GM23338 (cell line): ENCODE measurements at regions not wholly inside any gene's neighbourhood (a gene's known extent, or its start where the extent isn't known, plus 50 kb on each side); places are given as distances from the start of the nearest gene placed in this dataset.

Experiments
- ATAC-seq: fragments of 200-7000 bp; cut with Tn5 transposase; 3 replicates; pipeline ENCODE4 v1.9.1; 2020
- DNase-seq: peaks from one replicate; pipeline ENCODE4 v3.0.0-alpha.2; 2015; ENCODE audit warnings: low spot score
- H2AFZ ChIP-seq: fragments of 200-600 bp; sonication (generic); 2 replicates; pipeline ENCODE4 v1.8.0; 2016; ENCODE audit warnings: antibody characterized with exemption, mild to moderate bottlenecking, moderate library complexity
- H3F3A ChIP-seq: fragments of 200-600 bp; sonication (generic); replicated peaks from 2 replicates; pipeline ENCODE4 v1.8.0; 2017; ENCODE audit warnings: antibody characterized with exemption, mixed run types, low read depth
- H3K27ac ChIP-seq: fragments of 200-600 bp; sonication (generic); 2 replicates; pipeline ENCODE4 v1.6.1; 2016; ENCODE audit warnings: low read depth
- H3K27me3 ChIP-seq: fragments of 200-600 bp; sonication (generic); 2 replicates; pipeline ENCODE4 v1.8.0; 2016; ENCODE audit warnings: mild to moderate bottlenecking, mixed run types, moderate library complexity; ENCODE audit not compliant: insufficient read depth
- H3K36me3 ChIP-seq: fragments of 200-600 bp; sonication (generic); 2 replicates; pipeline ENCODE4 v1.8.0; 2016; ENCODE audit warnings: mild to moderate bottlenecking; ENCODE audit not compliant: insufficient read depth
- H3K4me1 ChIP-seq: fragments of 200-600 bp; sonication (generic); 2 replicates; pipeline ENCODE4 v1.8.0; 2016; ENCODE audit warnings: mild to moderate bottlenecking, moderate library complexity; ENCODE audit not compliant: insufficient read depth
- H3K4me2 ChIP-seq: fragments of 200-600 bp; sonication (generic); 2 replicates; pipeline ENCODE4 v1.7.1; 2017; ENCODE audit warnings: mixed run types
- H3K4me3 ChIP-seq: fragments of 200-600 bp; sonication (generic); 2 replicates; pipeline ENCODE4 v1.6.1; 2016; ENCODE audit warnings: mixed run types
- H3K79me2 ChIP-seq: fragments of 200-600 bp; sonication (generic); replicated peaks from 2 replicates; pipeline ENCODE4 v1.8.0; 2017; ENCODE audit warnings: mild to moderate bottlenecking; ENCODE audit not compliant: insufficient read depth
- H3K9me2 ChIP-seq: fragments of 200-600 bp; sonication (generic); 2 replicates; pipeline ENCODE4 v1.8.0; 2017; ENCODE audit not compliant: insufficient read depth
- H4K20me1 ChIP-seq: fragments of 200-600 bp; sonication (generic); replicated peaks from 2 replicates; pipeline ENCODE4 v1.8.0; 2017; ENCODE audit warnings: mild to moderate bottlenecking; ENCODE audit not compliant: insufficient read depth
- H3K27ac Mint-ChIP-seq: 2 replicates; pipeline ENCODE4 v1.8.0; 2020; ENCODE audit warnings: inconsistent platforms, mild to moderate bottlenecking, moderate library complexity, mixed read lengths
- H3K27me3 Mint-ChIP-seq: 3 replicates; pipeline ENCODE4 v1.8.0; 2022; ENCODE audit warnings: low read depth, mild to moderate bottlenecking, moderate library complexity, mixed read lengths, inconsistent platforms; ENCODE audit not compliant: insufficient read depth, poor library complexity
- H3K36me3 Mint-ChIP-seq: 3 replicates; pipeline ENCODE4 v1.8.0; 2021; ENCODE audit warnings: low read depth, mild to moderate bottlenecking, inconsistent platforms, moderate library complexity, mixed read lengths
- H3K4me1 Mint-ChIP-seq: 3 replicates; pipeline ENCODE4 v1.8.0; 2020; ENCODE audit warnings: mild to moderate bottlenecking, inconsistent platforms, mixed read lengths
- H3K4me3 Mint-ChIP-seq: 3 replicates; pipeline ENCODE4 v1.8.0; 2021; ENCODE audit warnings: moderate library complexity, mild to moderate bottlenecking, inconsistent platforms, mixed read lengths
- H3K9me3 Mint-ChIP-seq: 3 replicates; pipeline ENCODE4 v1.8.0; 2020; ENCODE audit warnings: moderate library complexity, mild to moderate bottlenecking, inconsistent platforms, mixed read lengths
- CREB1 ChIP-seq: fragments of 250-450 bp; sonication (Bioruptor Pico); IDR thresholded peaks from 2 replicates; pipeline ENCODE4 v1.5.0; 2020; ENCODE audit warnings: low read depth, mild to moderate bottlenecking, moderate library complexity
- CTCF ChIP-seq, 2 experiments: fragments of 200-600 bp in 1 of 2; sonication (generic) in 1 of 2; conservative IDR thresholded peaks; 2 replicates each; pipeline versions ENCODE4 v1.5.1 to v1.6.1; 2016 to 2017; ENCODE audit warnings: antibody characterized with exemption in 2 of 2, low read depth in 2 of 2, mild to moderate bottlenecking in 2 of 2, moderate library complexity in 1 of 2
- ETS1 ChIP-seq: IDR thresholded peaks from 2 replicates; pipeline ENCODE4 v1.6.1; 2016; ENCODE audit warnings: antibody characterized with exemption
- EZH2 ChIP-seq: fragments of 200-600 bp; sonication (generic); IDR thresholded peaks from one replicate; pipeline ENCODE4 v1.8.0; 2017; ENCODE audit warnings: antibody characterized with exemption, mild to moderate bottlenecking, low read depth; ENCODE audit not compliant: unreplicated experiment
- EZH2phosphoT487 ChIP-seq: fragments of 200-600 bp; sonication (generic); IDR thresholded peaks from one replicate; pipeline ENCODE4 v1.8.1; 2018; ENCODE audit warnings: antibody characterized with exemption; ENCODE audit not compliant: unreplicated experiment
- NANOG ChIP-seq: IDR thresholded peaks from 2 replicates; pipeline ENCODE4 v1.6.1; 2016; ENCODE audit warnings: antibody characterized with exemption, borderline replicate concordance
- REST ChIP-seq: IDR thresholded peaks from one replicate; pipeline ENCODE4 v1.6.1; 2018; ENCODE audit warnings: antibody characterized with exemption; ENCODE audit not compliant: unreplicated experiment
- ZNF114 ChIP-seq: fragments of 250-450 bp; sonication (Bioruptor Pico); IDR thresholded peaks from 2 replicates; pipeline ENCODE4 v1.5.0; 2020; ENCODE audit warnings: mild to moderate bottlenecking, moderate library complexity
- ZNF331 ChIP-seq: fragments of 250-450 bp; sonication (Bioruptor Pico); IDR thresholded peaks from 2 replicates; pipeline ENCODE4 v1.5.0; 2020; ENCODE audit warnings: low read depth, mild to moderate bottlenecking, moderate library complexity
- ZNF462 ChIP-seq: fragments of 250-450 bp; sonication (Bioruptor Pico); IDR thresholded peaks from 2 replicates; pipeline ENCODE4 v1.5.0; 2020; ENCODE audit warnings: mild to moderate bottlenecking, moderate library complexity

- Histone ChIP-seq H2AFZ (peak overlapping the region; percentile 58; the same call in 1 of the 2 replicates), H3K36me3 (no peaks in the 10 kb centered on the region), H3K4me3 (no peak overlapping the region), H3K27ac (no peak overlapping the region), H3K27me3 (no peaks in the 10 kb centered on the region), H3K4me2 (no peak overlapping the region), H4K20me1 (no peaks in the 10 kb centered on the region), H3K9me2 (0 out of 2 replicates have a peak, but pooled peaks cover 10% of the 10 kb centered on the region), H3F3A (no peaks in the 10 kb centered on the region), H3K4me1 (no peaks in the 10 kb centered on the region), H3K79me2 (no peaks in the 10 kb centered on the region)
- Mint-ChIP-seq H3K27ac (no peak overlapping the region), H3K36me3 (no peaks in the 10 kb centered on the region), H3K4me3 (no peak overlapping the region), H3K27me3 (no peaks in the 10 kb centered on the region), H3K9me3 (no peaks in the 10 kb centered on the region), H3K4me1 (no peaks in the 10 kb centered on the region)
- DNase-seq: no peak
- no peak for ATAC-seq
- TF ChIP-seq EZH2phosphoT487 (no peak), CREB1 (0 out of 2 replicates have a peak, but pooled peaks have one; percentile 25)
Measured at GRCh38 chr17:12553625-12554024, 112.1 kb upstream of the MYOCD start.

GRCh38 chr17:12554251-12554650 lies 111.4 kb upstream of the MYOCD start:
- Mint-ChIP-seq H3K4me1 (no peaks in the 10 kb centered on the region), H3K4me3 (no peak overlapping the region), H3K27me3 (no peaks in the 10 kb centered on the region), H3K27ac (no peak overlapping the region), H3K9me3 (no peaks in the 10 kb centered on the region), H3K36me3 (no peaks in the 10 kb centered on the region)
- Histone ChIP-seq H3K27ac (no peak overlapping the region), H3K27me3 (no peaks in the 10 kb centered on the region), H3K4me2 (no peak overlapping the region), H2AFZ (peak overlapping the region; percentile 58; the same call in 1 of the 2 replicates), H3K4me1 (no peaks in the 10 kb centered on the region), H3K79me2 (no peaks in the 10 kb centered on the region), H3K9me2 (0 out of 2 replicates have a peak, but pooled peaks cover 10% of the 10 kb centered on the region), H3K4me3 (no peak overlapping the region), H4K20me1 (no peaks in the 10 kb centered on the region), H3F3A (no peaks in the 10 kb centered on the region), H3K36me3 (no peaks in the 10 kb centered on the region)
- ATAC-seq (no peak), DNase-seq (no peak)
- TF ChIP-seq EZH2 (no peak), ZNF114 (CRISPR knock-in tag) (no peak), ZNF331 (CRISPR knock-in tag) (no peak), NANOG (no peak), ETS1 (no peak), ZNF462 (CRISPR knock-in tag) (no peak), REST (no peak), CTCF (conservative IDR thresholded peaks at IDR 0.05; ENCODE audit: low read depth in 2 of 2) (no peak)
